AG04450 (cell line): ENCODE measurements at regions not wholly inside any gene's neighbourhood (a gene's known extent, or its start where the extent isn't known, plus 50 kb on each side); places are given as distances from the start of the nearest gene placed in this dataset.
"Not testable (repeated sequence)": the region's sequence is repeated elsewhere in the genome, so short reads cannot be mapped to it uniquely, and the experiment has no call there.

Source experiments
- CTCF ChIA-PET: fragments of 300-600, 350-600 bp; formaldehyde crosslinking; extraction: SDS; loops from one replicate; lab custom pipeline; 2022; ENCODE audit warnings: antibody characterized with exemption, inconsistent platforms; lab: Charles Lee
- POLR2A ChIA-PET: fragments of 350-600 bp; formaldehyde crosslinking; extraction: SDS; loops from one replicate; lab custom pipeline; 2021; ENCODE audit warnings: antibody characterized with exemption, inconsistent platforms; lab: Yijun Ruan, JAX
- DNase-seq: peaks from one replicate; pipeline ENCODE4 v3.0.0-alpha.2; 2011; ENCODE audit warnings: low read depth, low spot score
- H3K27ac ChIP-seq: one replicate; pipeline ENCODE4 v1.5.1; 2012; ENCODE audit warnings: low read depth, low read length, control low read depth
- H3K27me3 ChIP-seq: one replicate; pipeline ENCODE4 v1.6.0; 2012; ENCODE audit warnings: low read length; ENCODE audit not compliant: control insufficient read depth, insufficient read depth
- H3K4me3 ChIP-seq: 2 replicates; pipeline ENCODE4 v1.5.1; 2011; ENCODE audit warnings: mild to moderate bottlenecking, low read depth, low read length, control low read depth
- H3K9me3 ChIP-seq: 2 replicates; pipeline ENCODE4 v1.5.1; 2012; ENCODE audit warnings: low read length; ENCODE audit not compliant: control insufficient read depth, insufficient read depth
- TF ChIP-seq, protein P1 (sequence below): IDR thresholded peaks from 2 replicates; pipeline ENCODE4 v1.5.1; 2011; ENCODE audit warnings: low read depth, low read length, control low read depth, inconsistent platforms

- TF ChIP-seq, protein P1, sequence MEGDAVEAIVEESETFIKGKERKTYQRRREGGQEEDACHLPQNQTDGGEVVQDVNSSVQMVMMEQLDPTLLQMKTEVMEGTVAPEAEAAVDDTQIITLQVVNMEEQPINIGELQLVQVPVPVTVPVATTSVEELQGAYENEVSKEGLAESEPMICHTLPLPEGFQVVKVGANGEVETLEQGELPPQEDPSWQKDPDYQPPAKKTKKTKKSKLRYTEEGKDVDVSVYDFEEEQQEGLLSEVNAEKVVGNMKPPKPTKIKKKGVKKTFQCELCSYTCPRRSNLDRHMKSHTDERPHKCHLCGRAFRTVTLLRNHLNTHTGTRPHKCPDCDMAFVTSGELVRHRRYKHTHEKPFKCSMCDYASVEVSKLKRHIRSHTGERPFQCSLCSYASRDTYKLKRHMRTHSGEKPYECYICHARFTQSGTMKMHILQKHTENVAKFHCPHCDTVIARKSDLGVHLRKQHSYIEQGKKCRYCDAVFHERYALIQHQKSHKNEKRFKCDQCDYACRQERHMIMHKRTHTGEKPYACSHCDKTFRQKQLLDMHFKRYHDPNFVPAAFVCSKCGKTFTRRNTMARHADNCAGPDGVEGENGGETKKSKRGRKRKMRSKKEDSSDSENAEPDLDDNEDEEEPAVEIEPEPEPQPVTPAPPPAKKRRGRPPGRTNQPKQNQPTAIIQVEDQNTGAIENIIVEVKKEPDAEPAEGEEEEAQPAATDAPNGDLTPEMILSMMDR = no peak
- Histone ChIP-seq H3K9me3 (no peaks in the 10 kb centered on the region), H3K4me3 (no peak overlapping the region), H3K27me3 (no peaks in the 10 kb centered on the region), H3K27ac (no peak overlapping the region)
- no peak for DNase-seq
- CTCF ChIA-PET = no interaction called here
- POLR2A ChIA-PET = no interaction called here
Measured at GRCh38 chr14:23750357-23750756, 114.2 kb downstream of the DHRS2 start.

GRCh38 chr14:23751616-23752015 is 115.5 kb downstream of the DHRS2 start:
- DNase-seq = no peak
- no peak overlapping the region for H3K4me3 ChIP-seq
- no peaks in the 10 kb centered on the region for H3K27me3 ChIP-seq
- no peaks in the 10 kb centered on the region for H3K9me3 ChIP-seq
- POLR2A ChIA-PET = no interaction called here
- H3K27ac ChIP-seq = no peak overlapping the region
- CTCF ChIA-PET = interaction anchor here (0.9 kb wide), 1 partner anchor 120 kb away, joined by 4 read pairs; no protein-coding TSS in a partner anchor
- TF ChIP-seq, protein P1 = no peak

- ChIA-PET POLR2A (no interaction called here), CTCF (no interaction called here)
- H3K27ac ChIP-seq = no peak overlapping the region
- H3K4me3 ChIP-seq = no peak overlapping the region
- TF ChIP-seq, protein P1 = no peak
- no peaks in the 10 kb centered on the region for H3K9me3 ChIP-seq
- DNase-seq = no peak
- no peaks in the 10 kb centered on the region for H3K27me3 ChIP-seq
Measured at GRCh38 chr14:23763394-23763793, 127.2 kb downstream of the DHRS2 start.

DNA sequence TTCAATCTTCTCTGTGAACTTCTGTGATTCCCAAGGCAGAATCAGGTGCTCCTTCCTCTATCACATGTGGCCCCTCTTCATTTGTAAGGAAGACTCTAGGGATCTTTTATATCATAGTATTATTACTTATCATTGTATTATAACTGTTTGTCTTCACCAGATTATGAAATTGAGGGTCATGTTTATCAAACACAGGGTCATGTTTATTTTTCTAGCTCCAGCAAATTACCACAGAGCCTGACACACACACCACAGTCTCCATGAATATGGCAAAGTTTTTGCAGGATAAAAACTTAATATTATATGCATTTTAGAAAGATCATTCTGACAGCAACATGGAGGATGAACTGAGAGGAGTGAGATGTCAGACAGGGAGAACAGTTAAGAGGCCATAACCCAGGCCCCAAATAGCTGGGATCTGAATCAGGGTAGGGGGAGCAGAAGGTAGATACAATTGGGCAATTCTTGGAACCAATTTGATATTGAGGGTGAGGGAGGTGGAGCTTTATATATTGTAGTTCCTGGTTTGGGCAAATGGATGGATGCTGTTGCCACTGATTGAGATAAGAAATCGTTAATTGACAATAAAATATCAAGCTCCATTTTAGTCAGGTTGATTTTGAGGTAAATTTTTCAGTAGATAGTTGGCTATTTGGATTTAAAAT is 130.7 kb downstream of the DHRS2 start:
- no peaks in the 10 kb centered on the region for H3K27me3 ChIP-seq
- POLR2A ChIA-PET = no interaction called here
- DNase-seq = no peak
- CTCF ChIA-PET = interaction anchor here (1.2 kb wide), 1 partner anchor 12 kb away, joined by 4 read pairs; no protein-coding TSS in a partner anchor
- H3K9me3 ChIP-seq = no peaks in the 10 kb centered on the region
- H3K4me3 ChIP-seq = no peak overlapping the region
- TF ChIP-seq, protein P1 = no peak
- H3K27ac ChIP-seq = no peak overlapping the region

DNA sequence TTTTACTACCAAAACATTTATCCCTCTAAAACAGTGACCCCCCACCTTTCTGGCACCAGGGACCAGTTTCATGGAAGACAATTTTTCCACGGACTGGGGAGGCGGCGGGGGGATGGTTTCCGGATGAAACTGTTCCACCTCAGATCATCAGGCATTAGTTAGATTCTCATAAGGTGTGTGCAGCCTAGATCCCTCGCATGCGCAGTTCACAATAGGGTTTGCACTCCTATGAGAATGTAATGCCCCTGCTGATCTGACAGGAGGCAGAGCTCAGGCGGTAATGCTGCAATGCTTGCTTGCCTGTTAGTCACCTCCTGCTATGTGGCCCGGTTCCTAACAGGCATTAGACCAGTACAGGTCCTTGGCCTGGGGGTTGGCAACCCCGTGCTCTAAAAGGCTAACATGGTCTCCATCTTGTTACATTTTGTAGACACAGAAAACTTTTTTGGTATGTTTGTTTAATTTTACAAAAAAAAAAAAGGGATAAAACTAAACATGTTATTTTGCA is 133.1 kb downstream of the DHRS2 start:
- DNase-seq, H3K27ac ChIP-seq, H3K4me3 ChIP-seq, POLR2A ChIA-PET, H3K9me3 ChIP-seq, CTCF ChIA-PET, H3K27me3 ChIP-seq: not testable (repeated sequence)
